IPS-15b (cell line): ENCODE measurements at regions not wholly inside any gene's neighbourhood (a gene's known extent, or its start where the extent isn't known, plus 50 kb on each side); places are given as distances from the start of the nearest gene placed in this dataset.

Experiments used
- H3K27me3 ChIP-seq: one replicate; pipeline ENCODE4 v1.6.1; 2013; ENCODE audit warnings: low read length; ENCODE audit not compliant: control insufficient read depth, insufficient read depth
- H3K36me3 ChIP-seq: one replicate; pipeline ENCODE4 v1.6.1; 2013; ENCODE audit warnings: low read length; ENCODE audit not compliant: control insufficient read depth, insufficient read depth
- H3K4me1 ChIP-seq: one replicate; pipeline ENCODE4 v1.6.1; 2013; ENCODE audit warnings: mild to moderate bottlenecking, low read length; ENCODE audit not compliant: control insufficient read depth, insufficient read depth
- H3K4me3 ChIP-seq: one replicate; pipeline ENCODE4 v1.5.1; 2013; ENCODE audit warnings: low read depth, low read length
- H3K9ac ChIP-seq: one replicate; pipeline ENCODE4 v1.6.1; 2013; ENCODE audit warnings: low read depth, mild to moderate bottlenecking, low read length
- H3K9me3 ChIP-seq: one replicate; pipeline ENCODE4 v1.6.1; 2013; ENCODE audit warnings: mild to moderate bottlenecking, low read length; ENCODE audit not compliant: control insufficient read depth, insufficient read depth

GRCh38 chr1:224523676-224524075 lies 89.1 kb upstream of the WDR26 start:
- no peaks in the 10 kb centered on the region for H3K9me3 ChIP-seq
- H3K4me3 ChIP-seq: no peak overlapping the region
- H3K27me3 ChIP-seq: no peaks in the 10 kb centered on the region
- H3K9ac ChIP-seq: no peak overlapping the region
- no peaks in the 10 kb centered on the region for H3K4me1 ChIP-seq
- no peaks in the 10 kb centered on the region for H3K36me3 ChIP-seq

- no peak overlapping the region for H3K4me3 ChIP-seq
- no peak overlapping the region for H3K9ac ChIP-seq
- no peaks in the 10 kb centered on the region for H3K36me3 ChIP-seq
- H3K9me3 ChIP-seq: no peaks in the 10 kb centered on the region
- no peaks in the 10 kb centered on the region for H3K4me1 ChIP-seq
- no peaks in the 10 kb centered on the region for H3K27me3 ChIP-seq
Observed at GRCh38 chr1:224524679-224525078, 90.1 kb upstream of the WDR26 start.

- Histone ChIP-seq H3K27me3 (no peaks in the 10 kb centered on the region), H3K4me3 (no peak overlapping the region), H3K9me3 (no peaks in the 10 kb centered on the region), H3K36me3 (no peaks in the 10 kb centered on the region), H3K9ac (no peak overlapping the region), H3K4me1 (no peaks in the 10 kb centered on the region)
Observed at GRCh38 chr1:224525411-224526040, 90.6 kb upstream of the CNIH3 start.

- Histone ChIP-seq H3K4me3 (no peak overlapping the region), H3K4me1 (no peaks in the 10 kb centered on the region), H3K27me3 (no peaks in the 10 kb centered on the region), H3K9me3 (no peaks in the 10 kb centered on the region), H3K36me3 (no peaks in the 10 kb centered on the region), H3K9ac (no peak overlapping the region)
Observed at GRCh38 chr1:224526771-224527170, 89.3 kb upstream of the CNIH3 start.

GRCh38 chr1:224528900-224529299 lies 87.2 kb upstream of the CNIH3 start:
- H3K4me1 ChIP-seq: no peaks in the 10 kb centered on the region
- no peak overlapping the region for H3K9ac ChIP-seq

GRCh38 chr1:224529844-224530243 lies 86.3 kb upstream of the CNIH3 start:
- Histone ChIP-seq H3K9ac (no peak overlapping the region), H3K4me1 (no peaks in the 10 kb centered on the region)

More at GRCh38 chr1:224528900-224529299, 87.2 kb upstream of the CNIH3 start:
- no peaks in the 10 kb centered on the region for H3K9me3 ChIP-seq
- H3K4me3 ChIP-seq: no peak overlapping the region
- H3K27me3 ChIP-seq: no peaks in the 10 kb centered on the region
- H3K36me3 ChIP-seq: no peaks in the 10 kb centered on the region

GRCh38 chr1:224533517-224533916 lies 82.6 kb upstream of the CNIH3 start:
- Histone ChIP-seq H3K4me1 (no peaks in the 10 kb centered on the region), H3K4me3 (no peak overlapping the region), H3K36me3 (no peaks in the 10 kb centered on the region), H3K9me3 (no peaks in the 10 kb centered on the region), H3K9ac (no peak overlapping the region), H3K27me3 (no peaks in the 10 kb centered on the region)

More at GRCh38 chr1:224529844-224530243, 86.3 kb upstream of the CNIH3 start:
- no peaks in the 10 kb centered on the region for H3K36me3 ChIP-seq
- H3K4me3 ChIP-seq: no peak overlapping the region
- no peaks in the 10 kb centered on the region for H3K9me3 ChIP-seq
- H3K27me3 ChIP-seq: no peaks in the 10 kb centered on the region

GRCh38 chr1:224534731-224535130 lies 81.4 kb upstream of the CNIH3 start:
- Histone ChIP-seq H3K9me3 (no peaks in the 10 kb centered on the region), H3K36me3 (no peaks in the 10 kb centered on the region), H3K4me1 (no peaks in the 10 kb centered on the region), H3K9ac (no peak overlapping the region), H3K27me3 (no peaks in the 10 kb centered on the region), H3K4me3 (no peak overlapping the region)

- no peaks in the 10 kb centered on the region for H3K27me3 ChIP-seq
- H3K36me3 ChIP-seq: no peaks in the 10 kb centered on the region
- no peaks in the 10 kb centered on the region for H3K9me3 ChIP-seq
- H3K4me1 ChIP-seq: no peaks in the 10 kb centered on the region
- no peak overlapping the region for H3K9ac ChIP-seq
- H3K4me3 ChIP-seq: no peak overlapping the region
Observed at GRCh38 chr1:224535641-224536040, 80.5 kb upstream of the CNIH3 start.

- H3K4me1 ChIP-seq: peaks cover 3% of the 10 kb centered on the region
- H3K4me3 ChIP-seq: no peak overlapping the region
- no peaks in the 10 kb centered on the region for H3K9me3 ChIP-seq
- H3K27me3 ChIP-seq: no peaks in the 10 kb centered on the region
- no peak overlapping the region for H3K9ac ChIP-seq
- H3K36me3 ChIP-seq: no peaks in the 10 kb centered on the region
Observed at GRCh38 chr1:224539971-224540370, 76.1 kb upstream of the CNIH3 start.

GRCh38 chr1:224540535-224540934 lies 75.6 kb upstream of the CNIH3 start:
- Histone ChIP-seq H3K27me3 (no peaks in the 10 kb centered on the region), H3K9ac (no peak overlapping the region), H3K4me3 (no peak overlapping the region), H3K4me1 (peaks cover 3% of the 10 kb centered on the region), H3K9me3 (no peaks in the 10 kb centered on the region), H3K36me3 (no peaks in the 10 kb centered on the region)

GRCh38 chr1:224541072-224541790 lies 74.9 kb upstream of the CNIH3 start:
- no peaks in the 10 kb centered on the region for H3K9me3 ChIP-seq
- H3K9ac ChIP-seq: no peak overlapping the region
- H3K36me3 ChIP-seq: no peaks in the 10 kb centered on the region
- no peaks in the 10 kb centered on the region for H3K27me3 ChIP-seq
- no peak overlapping the region for H3K4me3 ChIP-seq
- H3K4me1 ChIP-seq: peaks cover 3% of the 10 kb centered on the region
